HFF-Myc (cell line): ENCODE measurements at regions not wholly inside any gene's neighbourhood (a gene's known extent, or its start where the extent isn't known, plus 50 kb on each side); places are given as distances from the start of the nearest gene placed in this dataset.

Experiments used
- DNase-seq: peaks from one replicate; pipeline ENCODE4 v3.0.0-alpha.2; 2011; ENCODE audit warnings: low read depth; ENCODE audit errors: extremely low read depth
- H3K4me3 ChIP-seq: replicated peaks from 2 replicates; pipeline ENCODE4 v1.5.1; 2011; ENCODE audit warnings: low read depth, mild to moderate bottlenecking, control low read depth, low read length
- CTCF ChIP-seq: IDR thresholded peaks from 2 replicates; pipeline ENCODE4 v1.5.1; 2012; ENCODE audit warnings: mild to moderate bottlenecking, low read depth, low read length, control low read depth; ENCODE audit errors: missing control alignments

DNA sequence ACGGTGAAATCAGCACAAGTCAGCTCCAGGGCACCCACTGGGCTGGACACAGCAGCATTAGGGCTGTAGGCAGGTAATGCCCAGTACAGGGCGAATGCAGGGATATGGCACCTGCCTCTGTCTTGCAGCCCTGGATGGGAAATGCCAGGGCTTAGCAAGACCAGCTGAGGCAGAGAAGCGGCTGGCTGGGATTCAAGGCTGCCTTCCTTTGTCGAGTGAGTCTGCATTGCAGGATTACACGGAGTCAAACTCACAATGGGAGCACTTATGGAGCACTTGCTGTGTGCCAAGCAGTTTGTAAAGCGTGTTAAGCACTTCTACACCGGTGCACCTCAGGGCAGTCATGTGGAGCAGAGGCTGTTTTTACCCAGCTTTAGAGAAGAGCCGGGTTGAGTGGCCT is 87.3 kb upstream of the HDAC4 start:
- TF ChIP-seq CTCF = no peak
- no peak for DNase-seq
- no peak overlapping the region for H3K4me3 ChIP-seq

GRCh38 chr2:239487272-239487671 is 86.5 kb upstream of the HDAC4 start:
- no peak overlapping the region for H3K4me3 ChIP-seq
- no peak for TF ChIP-seq CTCF
- no peak for DNase-seq

GRCh38 chr2:239485622-239486021 is 84.8 kb upstream of the HDAC4 start:
- TF ChIP-seq CTCF = no peak
- DNase-seq = no peak
- no peak overlapping the region for H3K4me3 ChIP-seq

DNA sequence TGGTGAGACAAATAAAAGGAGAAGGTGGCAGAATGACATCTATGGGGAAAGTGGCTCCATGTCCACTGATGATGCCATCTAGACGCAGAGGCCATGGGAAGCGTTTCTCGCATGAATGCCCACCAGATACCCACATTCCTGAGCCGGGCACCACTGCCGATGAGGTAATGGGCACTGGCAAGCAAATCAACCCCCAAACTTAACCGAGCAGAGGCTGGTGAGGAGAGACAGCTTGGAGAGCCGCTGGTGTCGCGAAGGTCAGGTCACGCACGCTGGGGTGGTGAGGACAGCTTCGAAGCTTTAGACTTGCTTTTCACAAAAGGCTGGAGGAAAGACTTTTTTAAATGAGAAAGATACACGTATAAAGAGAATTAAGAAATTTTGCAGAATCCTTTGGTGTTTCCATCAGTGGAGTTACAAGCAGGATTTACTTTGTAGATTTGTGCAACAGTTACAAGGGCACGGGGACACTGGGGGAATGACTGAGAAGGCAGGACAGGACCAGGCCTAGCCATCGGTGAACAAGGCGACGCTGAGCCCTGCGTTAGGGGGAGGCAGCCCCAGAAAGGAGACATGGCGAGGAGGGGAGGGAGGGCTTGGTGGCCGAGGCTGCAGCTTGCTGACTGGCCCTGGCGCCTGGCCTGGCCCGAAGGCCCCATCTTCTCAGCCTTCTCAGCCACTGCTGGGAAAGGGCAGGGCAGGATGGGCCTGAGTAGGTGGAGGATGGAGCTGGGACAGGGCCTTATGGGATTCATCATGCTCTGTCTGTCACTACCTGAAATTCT is 83.9 kb upstream of the HDAC4 start:
- TF ChIP-seq CTCF = no peak

DNA sequence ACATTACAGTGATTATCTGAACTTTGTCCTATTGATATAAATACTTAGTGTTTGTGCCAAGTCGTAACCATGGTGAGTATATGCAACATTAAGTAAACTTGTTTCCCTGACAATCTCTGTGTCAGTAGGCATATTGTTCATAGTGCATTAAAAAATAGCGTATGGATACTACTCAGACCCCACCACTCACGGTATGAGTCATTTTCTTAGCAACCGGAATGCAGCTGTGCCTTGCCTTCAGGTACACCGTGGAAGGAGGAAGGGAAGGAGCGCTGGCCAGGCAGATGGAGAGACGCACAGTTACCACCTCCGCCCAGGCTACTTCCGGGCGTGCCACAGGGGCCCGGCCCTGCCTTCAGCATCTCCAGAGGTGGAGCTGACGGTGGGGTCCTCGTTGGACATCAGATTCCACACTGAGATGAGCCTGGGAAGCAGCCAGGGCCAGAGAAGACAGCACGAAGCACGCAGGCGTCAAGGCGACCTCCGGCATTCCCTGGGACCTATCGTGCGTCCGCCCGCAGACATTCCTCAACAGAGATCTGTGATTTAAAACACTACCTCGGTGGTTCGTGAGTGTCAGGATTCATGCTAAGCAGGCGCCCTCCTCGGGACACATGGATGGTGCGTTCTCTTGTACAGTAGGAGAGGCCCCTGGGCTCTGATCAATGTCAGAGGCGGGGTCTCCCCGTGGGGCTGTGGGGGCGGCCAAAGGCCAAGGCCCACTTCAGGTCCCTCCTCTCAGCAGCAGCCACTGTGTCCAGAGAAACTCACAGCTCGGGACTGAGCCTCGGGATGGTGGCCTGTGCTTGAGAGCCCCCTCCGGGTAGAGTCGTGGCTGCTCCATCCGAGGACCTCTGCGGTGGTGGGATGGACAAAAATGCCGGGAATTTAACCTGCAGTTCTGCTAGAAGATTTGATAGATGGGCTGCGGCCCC is 82.2 kb upstream of the HDAC4 start:
- TF ChIP-seq CTCF = no peak
- no peak overlapping the region for H3K4me3 ChIP-seq
- DNase-seq = no peak

More for the DNA sequence above, 83.9 kb upstream of the HDAC4 start:
- DNase-seq = no peak
- no peak overlapping the region for H3K4me3 ChIP-seq

DNA sequence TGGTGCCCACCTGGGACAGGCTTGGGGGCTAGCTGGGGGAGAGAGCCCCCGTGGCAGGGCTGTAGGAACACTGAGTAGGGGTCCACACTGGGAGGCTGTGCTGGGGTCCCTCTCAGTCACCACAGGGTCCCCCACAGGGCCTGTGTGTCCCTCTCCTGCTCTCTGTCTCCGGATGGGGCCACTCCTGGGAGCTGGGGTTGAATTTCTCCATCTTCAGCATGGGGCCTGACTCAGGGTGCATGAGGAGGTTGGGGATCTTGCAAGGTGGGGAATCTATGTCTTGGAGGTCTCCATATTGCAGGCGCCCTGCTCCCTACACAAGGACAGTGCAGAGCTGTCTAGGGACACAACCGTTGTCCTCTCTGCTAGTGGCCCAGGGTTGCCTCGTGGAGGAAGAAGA is 78.7 kb upstream of the HDAC4 start:
- TF ChIP-seq CTCF = no peak
- DNase-seq = no peak
- no peak overlapping the region for H3K4me3 ChIP-seq
